ENCODE measurements at regions not wholly inside any gene's neighbourhood (a gene's known extent, or its start where the extent isn't known, plus 50 kb on each side); places are given as distances from the start of the nearest gene placed in this dataset.

GRCh38 chr10:109103278-109103677 lies 820.0 kb downstream of the XPNPEP1 start:
- TF ChIP-seq CHD2 (IDR thresholded peaks at IDR 0.05; ENCODE audit: low read length, partially characterized antibody) (no peak), JUNB (IDR thresholded peaks at IDR 0.05) (no peak), CTCF (IDR thresholded peaks at IDR 0.05) (no peak)
